T47D (cell line): ENCODE measurements at regions not wholly inside any gene's neighbourhood (a gene's known extent, or its start where the extent isn't known, plus 50 kb on each side); places are given as distances from the start of the nearest gene placed in this dataset.

Source experiments
- DNase-seq, 2 experiments: peaks; one replicate each; pipeline versions ENCODE4 v3.0.0 to v3.0.0-alpha.2; 2011 to 2012; ENCODE audit warnings: low read depth in 1 of 2, low spot score in 1 of 2
- JUND ChIP-seq: IDR thresholded peaks from 2 replicates; pipeline ENCODE4 v1.6.1; 2012; ENCODE audit warnings: low read depth
- in situ Hi-C: cut with HindIII; loops from 2 replicates; pipeline ENCODE4 v1.10.0; 2016; ENCODE audit warnings: low sequenced_read_pairs, low pct_unique_long_range_greater_than_20kb

DNA sequence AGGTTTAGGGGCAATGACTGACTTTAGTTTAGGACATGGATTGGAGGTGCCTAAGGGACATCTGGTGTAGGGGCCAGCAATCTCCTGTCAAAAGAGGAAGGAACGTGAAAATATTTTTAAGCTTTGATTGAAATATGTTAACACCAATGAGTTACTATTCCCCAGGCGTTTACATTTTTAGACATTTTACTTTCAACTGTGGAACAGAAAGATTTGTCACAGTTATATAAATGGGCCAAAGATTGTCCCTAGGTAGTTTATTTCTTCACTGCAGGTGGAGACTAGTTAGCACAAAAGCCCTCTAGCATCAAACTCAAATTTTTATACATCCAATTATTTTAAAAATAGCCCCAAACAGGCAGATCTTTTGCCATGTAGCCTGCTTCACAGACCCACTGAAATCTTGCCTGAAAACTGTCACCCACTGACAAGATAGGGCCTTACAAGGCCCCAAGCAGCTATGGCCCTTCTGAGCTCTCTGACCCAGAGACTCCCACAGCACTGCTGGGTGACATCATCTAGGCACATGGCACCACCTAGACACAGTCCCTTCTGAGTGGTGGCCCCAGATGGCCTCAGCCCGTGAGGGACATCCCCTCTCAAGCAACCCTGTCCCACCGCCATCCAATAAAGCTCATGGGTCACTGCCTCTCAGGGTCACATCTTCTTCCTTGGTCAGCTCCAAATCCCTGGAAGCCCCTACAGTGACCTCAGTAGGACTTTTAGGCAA is 64.8 kb upstream of the DOCK9 start:
- no peak for TF ChIP-seq JUND
- DNase-seq = no peak
- in situ Hi-C loops = no loop called here

DNA sequence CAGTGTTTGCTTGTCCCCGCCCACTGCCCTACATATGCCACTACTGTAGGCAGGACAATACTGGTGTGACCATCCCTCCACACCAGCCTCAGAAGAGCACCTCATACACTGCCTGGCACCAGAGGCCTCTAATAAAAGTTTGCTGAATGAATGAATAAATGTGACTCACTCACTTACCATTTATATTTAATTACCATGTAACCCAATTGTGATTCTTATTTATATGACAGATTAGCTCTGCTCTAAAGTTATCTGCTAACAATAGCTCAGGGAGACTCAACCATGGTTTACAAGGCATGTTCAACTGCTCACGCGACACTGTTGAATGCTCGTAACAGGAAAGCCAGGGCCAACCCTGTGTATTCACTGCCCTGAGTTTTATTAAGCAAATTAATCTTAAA is 66.0 kb upstream of the DOCK9 start:
- DNase-seq = no peak
- in situ Hi-C loops = no loop called here
- TF ChIP-seq JUND = no peak

DNA sequence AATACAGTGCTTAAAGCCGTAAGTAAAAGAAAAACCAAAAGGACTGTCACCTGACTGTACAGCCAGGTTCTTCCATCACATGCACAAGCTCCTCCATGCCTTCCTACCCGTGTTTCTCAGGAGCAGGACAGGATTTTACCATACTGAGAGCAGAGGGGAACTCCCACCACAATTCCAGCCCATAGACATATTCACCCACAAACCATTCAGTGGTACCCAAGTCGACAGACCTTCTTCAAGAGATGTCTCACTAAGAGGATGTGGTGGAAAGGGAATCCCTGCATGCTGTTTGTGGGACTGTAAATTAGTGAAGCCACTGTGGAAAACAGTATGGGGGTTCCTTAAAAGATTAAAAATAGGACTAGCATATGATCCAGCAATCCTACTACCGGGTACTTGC is 66.9 kb upstream of the DOCK9 start:
- in situ Hi-C loops = no loop called here
- TF ChIP-seq JUND = no peak
- no peak for DNase-seq

DNA sequence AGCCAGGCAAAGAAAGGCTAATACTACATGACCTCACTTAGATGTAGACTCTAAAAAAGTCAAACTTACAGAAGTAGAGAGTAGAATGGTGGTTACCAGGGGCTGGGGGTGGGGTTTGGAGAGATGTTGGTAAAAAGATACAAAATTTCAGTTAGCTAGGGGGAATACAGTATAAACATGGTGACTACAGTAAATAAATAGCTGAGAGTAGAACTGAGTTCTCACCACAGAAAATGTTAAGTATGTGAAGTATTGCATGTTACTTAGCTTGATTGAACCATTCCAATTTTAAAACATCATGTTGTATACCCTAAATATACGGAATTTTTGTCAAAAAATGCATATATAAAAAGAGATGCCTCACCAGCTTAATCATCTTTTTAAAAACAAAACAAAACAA is 67.5 kb upstream of the DOCK9 start:
- TF ChIP-seq JUND = no peak
- in situ Hi-C loops = no loop called here
- no peak for DNase-seq

DNA sequence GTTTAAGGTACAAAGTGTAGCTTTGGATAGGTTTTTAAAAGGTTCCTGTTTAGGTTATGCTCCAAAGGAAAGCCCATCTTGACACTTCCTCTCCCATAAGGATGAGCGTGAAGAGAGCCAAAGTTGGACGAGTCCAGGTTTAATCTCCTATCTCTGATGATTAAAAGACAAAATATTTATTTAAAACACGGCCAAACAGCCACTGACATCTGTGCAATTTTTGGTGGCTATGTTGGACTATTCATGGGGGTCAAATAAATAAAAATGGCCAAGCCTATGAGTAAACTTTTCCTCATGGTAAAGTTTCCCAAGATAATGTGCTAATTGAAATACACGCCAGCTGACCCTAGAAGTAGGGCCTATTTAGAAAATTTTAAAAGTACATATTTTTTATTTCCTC is 69.0 kb upstream of the DOCK9 start:
- no peak for DNase-seq
- in situ Hi-C loops = no loop called here
- no peak for TF ChIP-seq JUND

DNA sequence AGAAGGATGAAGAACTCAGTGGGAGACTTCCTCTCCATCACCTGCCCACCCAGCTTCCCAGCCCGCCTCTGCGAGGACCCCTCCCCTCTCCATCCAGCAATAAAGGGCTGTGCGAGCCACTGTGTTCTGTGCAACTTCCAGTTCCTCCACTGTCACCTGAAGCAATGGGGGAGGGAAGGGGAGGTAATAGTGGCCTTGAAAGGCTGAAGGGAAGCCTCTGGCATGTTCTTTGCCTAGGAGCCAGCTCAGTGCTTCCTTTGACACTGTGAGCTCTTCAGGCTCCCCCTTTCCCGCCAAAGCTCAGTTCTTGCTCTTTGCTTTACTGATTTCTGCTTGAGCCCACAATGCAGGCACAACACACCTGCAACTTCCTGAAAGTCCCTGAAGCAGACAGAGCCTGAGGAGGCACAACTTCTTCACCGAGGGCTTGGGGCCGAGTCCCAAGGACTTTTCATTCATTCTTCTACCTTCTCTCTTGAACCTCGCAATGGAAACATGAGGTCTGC is 73.2 kb upstream of the DOCK9 start:
- in situ Hi-C loops = no loop called here
- no peak for DNase-seq
- no peak for TF ChIP-seq JUND

DNA sequence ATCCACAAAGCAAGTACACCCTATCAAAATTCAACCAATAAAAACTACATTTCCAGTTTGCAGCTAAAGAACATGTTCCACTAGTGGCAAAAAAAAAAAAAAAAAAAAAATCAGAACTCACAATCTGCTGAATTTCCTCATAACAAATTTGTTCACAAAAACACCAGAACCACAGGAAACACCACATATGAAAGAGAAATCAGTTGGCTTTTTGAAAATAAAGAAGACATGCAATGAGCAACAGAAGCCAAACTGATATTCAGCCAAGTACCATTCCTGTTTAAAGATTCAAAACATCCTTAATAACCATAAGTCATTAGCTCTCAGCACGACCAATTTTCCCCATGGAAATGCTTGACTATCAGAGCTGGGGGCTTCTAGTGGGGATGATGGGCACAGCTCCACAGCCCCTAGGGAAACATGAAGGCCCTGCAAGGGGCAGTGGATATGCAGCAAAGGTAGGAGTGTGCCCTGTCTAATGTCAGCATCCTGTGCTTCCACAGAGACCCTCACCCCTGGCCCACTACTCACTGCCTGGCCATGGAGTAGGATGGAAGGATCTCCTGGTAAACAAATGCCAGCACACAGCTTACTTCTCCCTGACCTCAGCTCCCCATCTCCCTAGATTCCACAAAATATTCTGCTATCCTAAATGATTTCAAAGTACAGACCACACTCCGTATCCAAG is 74.0 kb upstream of the DOCK9 start:
- no peak for DNase-seq
- in situ Hi-C loops = no loop called here
- no peak for TF ChIP-seq JUND

DNA sequence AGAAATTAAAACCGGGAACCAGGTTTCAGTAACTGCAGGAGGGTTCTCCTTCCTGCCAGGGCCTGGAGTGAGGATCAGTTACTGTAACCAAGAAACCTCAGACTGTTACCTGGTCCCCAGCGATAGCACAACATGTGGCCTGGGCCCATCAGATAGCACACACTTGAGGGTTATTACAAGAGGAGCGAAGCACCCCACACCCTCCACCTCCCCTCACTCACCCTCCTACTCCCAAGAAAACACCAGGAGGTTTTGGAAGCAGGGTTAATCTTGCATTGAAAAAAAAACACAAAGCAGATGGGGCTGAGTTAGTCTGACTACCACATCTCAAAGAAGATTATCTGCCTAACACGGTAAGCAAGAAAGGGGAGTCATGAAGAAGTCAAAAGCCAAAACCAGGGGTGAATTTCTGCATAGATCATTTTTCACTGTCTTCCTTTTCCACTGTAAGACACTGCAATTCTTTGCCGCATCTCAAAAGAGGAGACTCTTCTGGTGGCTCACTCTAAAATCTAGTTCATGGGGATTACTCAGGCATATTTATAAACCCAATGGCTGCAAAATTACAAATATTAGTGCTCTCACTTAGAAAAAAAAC is 75.9 kb upstream of the DOCK9 start:
- TF ChIP-seq JUND = no peak
- DNase-seq = no peak
- in situ Hi-C loops = no loop called here

DNA sequence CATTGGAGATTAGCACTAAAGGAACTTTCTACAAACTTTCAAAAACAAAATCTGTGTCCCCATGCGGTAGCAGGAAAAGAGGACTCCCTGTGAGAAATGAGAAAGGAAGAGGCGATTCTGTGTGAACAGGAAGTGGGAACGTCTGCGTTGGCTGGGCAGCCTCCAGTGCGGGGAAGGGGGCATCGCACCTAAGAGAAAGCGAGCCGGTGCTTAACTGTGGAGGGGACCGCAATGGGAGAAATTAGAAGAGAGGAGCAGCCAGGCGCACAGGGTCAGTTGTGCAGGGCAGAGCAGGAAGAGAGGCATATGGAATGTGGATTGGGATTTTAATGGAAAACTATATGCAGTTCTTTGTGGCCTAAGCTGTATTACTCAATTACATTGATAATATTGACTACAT is 77.4 kb upstream of the DOCK9 start:
- in situ Hi-C loops = no loop called here
- no peak for DNase-seq
- no peak for TF ChIP-seq JUND

DNA sequence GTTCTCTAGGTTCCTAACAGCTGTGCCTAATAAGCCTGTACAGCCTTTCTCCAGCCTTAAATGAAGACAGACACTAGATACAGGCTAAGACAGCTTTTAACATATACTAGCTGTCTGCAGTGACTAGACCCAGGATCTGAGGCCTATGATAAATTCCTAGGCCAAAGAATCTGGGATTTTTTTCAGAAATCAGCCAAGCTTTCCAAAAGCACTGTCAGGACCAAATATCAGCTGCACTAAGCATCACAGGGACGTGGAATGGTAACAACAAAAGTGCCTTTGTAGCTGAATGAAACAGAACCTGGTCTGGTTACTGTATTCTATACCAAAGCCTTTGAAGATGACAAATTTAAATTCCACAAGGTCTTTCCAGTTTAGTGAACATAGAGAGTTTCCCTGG is 77.9 kb upstream of the DOCK9 start:
- no peak for TF ChIP-seq JUND
- in situ Hi-C loops = no loop called here
- DNase-seq = no peak

DNA sequence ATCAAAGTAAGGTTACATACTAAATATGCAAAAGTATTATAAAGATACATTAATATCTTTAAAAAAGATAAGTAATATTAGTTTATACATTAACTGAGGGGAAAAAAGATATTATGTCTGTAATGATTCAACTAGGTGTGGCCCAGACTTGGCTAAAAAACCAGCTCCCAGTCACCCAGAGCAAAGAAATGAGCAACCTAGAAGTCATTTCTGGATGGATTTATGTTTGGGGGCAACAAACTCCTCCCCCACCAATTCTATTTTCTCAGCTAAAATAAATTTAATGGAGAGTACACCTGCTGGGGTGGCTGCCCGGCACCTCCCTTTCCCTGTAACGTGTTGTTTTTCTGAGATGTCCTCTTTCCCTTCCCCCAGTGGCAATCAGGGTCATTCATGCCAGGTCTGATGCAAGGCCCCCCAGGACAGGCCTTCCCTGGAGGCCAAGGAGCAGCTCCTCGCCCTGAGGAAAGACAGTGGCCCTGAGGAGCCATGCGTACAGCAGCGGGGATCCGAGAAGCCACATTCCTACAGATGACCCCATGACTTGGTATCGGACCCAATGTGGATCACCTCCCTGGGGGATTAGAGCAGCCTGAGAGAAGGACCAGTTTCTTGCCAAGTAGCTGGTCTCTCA is 78.6 kb upstream of the DOCK9 start:
- no peak for DNase-seq
- TF ChIP-seq JUND = no peak
- in situ Hi-C loops = no loop called here

DNA sequence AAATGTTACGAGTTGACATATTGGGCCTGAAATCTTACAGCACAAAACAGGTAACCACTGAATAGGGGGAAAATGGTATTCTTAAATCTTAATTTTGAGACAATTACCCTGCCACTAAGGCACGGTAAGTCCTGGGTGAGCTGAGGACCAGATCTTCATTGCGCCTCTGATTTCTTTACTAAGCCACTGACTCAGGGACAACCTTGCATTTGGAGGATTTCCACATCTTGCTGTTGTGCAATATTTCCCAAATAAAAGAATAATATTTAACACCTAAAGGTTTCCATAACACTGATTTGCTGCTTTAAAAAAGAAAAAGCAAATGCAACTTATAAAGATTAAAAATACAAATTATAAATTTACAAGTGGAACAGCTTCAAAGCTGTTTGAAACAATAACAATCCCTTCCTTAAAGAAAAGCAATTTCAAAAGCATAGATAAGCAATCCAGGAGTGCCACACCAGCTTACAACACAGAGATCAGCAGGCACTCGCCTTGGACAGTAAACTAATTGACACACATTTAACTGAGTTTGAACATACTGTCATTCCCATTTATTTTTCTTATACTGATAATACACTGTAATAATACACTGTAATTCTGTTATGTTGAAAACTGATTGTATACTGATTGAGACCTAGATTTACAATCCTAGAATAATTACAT is 79.6 kb upstream of the DOCK9 start:
- in situ Hi-C loops = no loop called here
- no peak for TF ChIP-seq JUND
- no peak for DNase-seq
